ENCODE measurements at regions not wholly inside any gene's neighbourhood (a gene's known extent, or its start where the extent isn't known, plus 50 kb on each side); places are given as distances from the start of the nearest gene placed in this dataset.

GRCh38 chr2:21841341-21841740 is 717.6 kb downstream of the TDRD15 start:
- TF ChIP-seq CTCF (conservative IDR thresholded peaks at IDR 0.05) = no peak
- no peak for TF ChIP-seq ZFX (IDR thresholded peaks at IDR 0.05)

All from C4-2B (cell line).